Suprapubic skin (tissue), 4 donors: ENCODE measurements at regions not wholly inside any gene's neighbourhood (a gene's known extent, or its start where the extent isn't known, plus 50 kb on each side); places are given as distances from the start of the nearest gene placed in this dataset.

Experiments
- DNase-seq, 2 donors: peaks; one replicate each; pipeline ENCODE4 v3.0.0-alpha.2; 2019; ENCODE audit warnings: low spot score in 2 of 2
- H3K27ac ChIP-seq: fragments of 200-600 bp; sonication (generic); one replicate; pipeline ENCODE4 v1.5.1; 2019
- H3K27me3 ChIP-seq: fragments of 200-600 bp; sonication (generic); one replicate; pipeline ENCODE4 v1.5.1; 2019
- H3K36me3 ChIP-seq: fragments of 200-600 bp; sonication (generic); one replicate; pipeline ENCODE4 v1.5.1; 2019
- H3K4me1 ChIP-seq: fragments of 200-600 bp; sonication (generic); one replicate; pipeline ENCODE4 v1.5.1; 2019
- H3K4me3 ChIP-seq: fragments of 200-600 bp; sonication (generic); one replicate; pipeline ENCODE4 v1.5.1; 2019; ENCODE audit warnings: mild to moderate bottlenecking
- H3K9me3 ChIP-seq: fragments of 200-600 bp; sonication (generic); one replicate; pipeline ENCODE4 v1.5.1; 2019
- CTCF ChIP-seq, 2 donors: fragments of 200-600 bp in 1 of 2; fragments of 450-650 bp in 1 of 2; sonication (generic) in 1 of 2; IDR thresholded peaks; one replicate each; pipeline ENCODE4 v1.5.1; 2016 to 2019; ENCODE audit warnings: antibody characterized with exemption in 2 of 2, mild to moderate bottlenecking in 1 of 2, moderate library complexity in 1 of 2
- EP300 ChIP-seq: sonication (generic); formaldehyde crosslinking; IDR thresholded peaks from one replicate; pipeline ENCODE4 v1.6.1; 2017; ENCODE audit warnings: antibody characterized with exemption
- POLR2A ChIP-seq, 2 donors: fragments of 450-650 bp; IDR thresholded peaks; one replicate each; pipeline ENCODE4 v1.6.1; 2017; ENCODE audit warnings: antibody characterized with exemption in 2 of 2, mild to moderate bottlenecking in 2 of 2, moderate library complexity in 2 of 2
- POLR2AphosphoS5 ChIP-seq, 3 donors: sonication (generic); formaldehyde crosslinking; IDR thresholded peaks; one replicate each; pipeline ENCODE4 v1.6.1; 2017; ENCODE audit warnings: antibody characterized with exemption in 3 of 3
- WGBS: methylation state at CpG from one replicate; pipeline ENCODE4 v1.1.5; 2018; 5-methylcytosine and 5-hydroxymethylcytosine counted together

GRCh38 chr11:92475819-92476218, 251.2 kb downstream of the FAT3 start:
- H3K27me3 ChIP-seq = no peaks in the 10 kb centered on the region
- no peak overlapping the region for H3K4me3 ChIP-seq
- TF ChIP-seq POLR2AphosphoS5 (IDR thresholded peaks at IDR 0.05) = no peak
- TF ChIP-seq POLR2A (IDR thresholded peaks at IDR 0.05) = no peak
- TF ChIP-seq CTCF (IDR thresholded peaks at IDR 0.05) = no peak
- no peak for TF ChIP-seq EP300
- no peak for DNase-seq
- H3K4me1 ChIP-seq = no peaks in the 10 kb centered on the region
- WGBS = 91% methylated on average over 3 of the region's 3 CpGs
- H3K27ac ChIP-seq = no peak overlapping the region
- H3K9me3 ChIP-seq = no peaks in the 10 kb centered on the region
- no peaks in the 10 kb centered on the region for H3K36me3 ChIP-seq

- H3K27me3 ChIP-seq = no peaks in the 10 kb centered on the region
- no peak overlapping the region for H3K4me3 ChIP-seq
- H3K9me3 ChIP-seq = no peaks in the 10 kb centered on the region
- TF ChIP-seq POLR2AphosphoS5 (IDR thresholded peaks at IDR 0.05) = no peak
- TF ChIP-seq POLR2A (IDR thresholded peaks at IDR 0.05) = no peak
- TF ChIP-seq CTCF (IDR thresholded peaks at IDR 0.05) = no peak
- no peak for TF ChIP-seq EP300
- no peak for DNase-seq
- H3K27ac ChIP-seq = no peak overlapping the region
- 89% methylated on average over 3 of the region's 3 CpGs for WGBS
- no peaks in the 10 kb centered on the region for H3K4me1 ChIP-seq
- no peaks in the 10 kb centered on the region for H3K36me3 ChIP-seq
Measured at GRCh38 chr11:92477686-92478085, 253.1 kb downstream of the FAT3 start.

GRCh38 chr11:92480499-92480898, 255.9 kb downstream of the FAT3 start:
- DNase-seq = no peak
- H3K9me3 ChIP-seq = no peaks in the 10 kb centered on the region
- H3K36me3 ChIP-seq = no peaks in the 10 kb centered on the region
- 87% methylated on average over 1 of the region's 1 CpG for WGBS
- H3K4me1 ChIP-seq = no peaks in the 10 kb centered on the region
- no peaks in the 10 kb centered on the region for H3K27me3 ChIP-seq
- H3K27ac ChIP-seq = no peak overlapping the region
- TF ChIP-seq EP300 (no peak), POLR2AphosphoS5 (IDR thresholded peaks at IDR 0.05) (no peak), POLR2A (IDR thresholded peaks at IDR 0.05) (no peak)
- H3K4me3 ChIP-seq = no peak overlapping the region

- TF ChIP-seq POLR2A (IDR thresholded peaks at IDR 0.05) = no peak
- no peak for TF ChIP-seq CTCF (IDR thresholded peaks at IDR 0.05)
- WGBS = 68% methylated on average over 7 of the region's 7 CpGs
- H3K36me3 ChIP-seq = no peaks in the 10 kb centered on the region
- no peak overlapping the region for H3K4me3 ChIP-seq
- no peaks in the 10 kb centered on the region for H3K4me1 ChIP-seq
- no peaks in the 10 kb centered on the region for H3K9me3 ChIP-seq
- no peak overlapping the region for H3K27ac ChIP-seq
- DNase-seq = no peak
- H3K27me3 ChIP-seq = no peaks in the 10 kb centered on the region
Measured at GRCh38 chr11:92482492-92483060, 258.0 kb downstream of the FAT3 start.

- Histone ChIP-seq H3K4me1 (no peaks in the 10 kb centered on the region), H3K9me3 (no peaks in the 10 kb centered on the region), H3K27me3 (no peaks in the 10 kb centered on the region), H3K4me3 (no peak overlapping the region), H3K27ac (no peak overlapping the region), H3K36me3 (no peaks in the 10 kb centered on the region)
- TF ChIP-seq CTCF (IDR thresholded peaks at IDR 0.05) = no peak
- no peak for TF ChIP-seq POLR2A (IDR thresholded peaks at IDR 0.05)
- no peak for TF ChIP-seq POLR2AphosphoS5 (IDR thresholded peaks at IDR 0.05)
- TF ChIP-seq EP300 = no peak
- DNase-seq = no peak
- WGBS = 93% methylated on average over 4 of the region's 4 CpGs
Measured at GRCh38 chr11:92484570-92484969, 260.0 kb downstream of the FAT3 start.

GRCh38 chr11:92489826-92490399, 265.3 kb downstream of the FAT3 start:
- TF ChIP-seq POLR2AphosphoS5 (IDR thresholded peaks at IDR 0.05) (no peak), POLR2A (IDR thresholded peaks at IDR 0.05) (no peak), CTCF (IDR thresholded peaks at IDR 0.05) (no peak), EP300 (no peak)
- Histone ChIP-seq H3K4me1 (no peaks in the 10 kb centered on the region), H3K4me3 (no peak overlapping the region), H3K27me3 (no peaks in the 10 kb centered on the region), H3K27ac (no peak overlapping the region), H3K9me3 (no peaks in the 10 kb centered on the region), H3K36me3 (no peaks in the 10 kb centered on the region)
- WGBS = 58% methylated on average over 3 of the region's 3 CpGs
- no peak for DNase-seq
